ENCODE measurements at regions not wholly inside any gene's neighbourhood (a gene's known extent, or its start where the extent isn't known, plus 50 kb on each side); places are given as distances from the start of the nearest gene placed in this dataset.

GRCh38 chr7:63067897-63068585 lies 930.6 kb upstream of the ZNF722 start:
- DNase-seq (ENCODE audit: low read depth, low spot score): no peak
- Histone ChIP-seq H3K27me3 (ENCODE audit: insufficient read depth, insufficient read length) (no peaks in the 10 kb centered on the region), H3K4me1 (ENCODE audit: insufficient read depth, insufficient read length) (no peaks in the 10 kb centered on the region), H3K36me3 (ENCODE audit: insufficient read depth, insufficient read length, low read length) (no peaks in the 10 kb centered on the region), H3K9me3 (ENCODE audit: insufficient read depth, low read length) (no peaks in the 10 kb centered on the region), H3K4me3 (ENCODE audit: insufficient read length, low read depth) (no peak overlapping the region), H3K9ac (ENCODE audit: insufficient read length, low read depth) (no peak overlapping the region)
- no peak for TF ChIP-seq SUZ12 (IDR thresholded peaks at IDR 0.05; ENCODE audit: extremely low read depth, insufficient read depth, insufficient read length)
- TF ChIP-seq YY1 (IDR thresholded peaks at IDR 0.05; ENCODE audit: insufficient read depth, insufficient read length): no peak
- no peak for TF ChIP-seq ZNF274 (IDR thresholded peaks at IDR 0.05; ENCODE audit: low read depth, low read length)

- TF ChIP-seq YY1 (IDR thresholded peaks at IDR 0.05; ENCODE audit: insufficient read depth, insufficient read length) (no peak), ZNF274 (IDR thresholded peaks at IDR 0.05; ENCODE audit: low read depth, low read length) (no peak), SUZ12 (IDR thresholded peaks at IDR 0.05; ENCODE audit: extremely low read depth, insufficient read depth, insufficient read length) (no peak)
- H3K9me3 ChIP-seq (ENCODE audit: insufficient read depth, low read length): no peaks in the 10 kb centered on the region
Measured at GRCh38 chr7:63070696-63071095, 928.0 kb upstream of the ZNF722 start.

GRCh38 chr7:63071396-63071795 lies 927.3 kb upstream of the ZNF722 start:
- Histone ChIP-seq H3K9me3 (ENCODE audit: insufficient read depth, low read length) (no peaks in the 10 kb centered on the region), H3K9ac (ENCODE audit: insufficient read length, low read depth) (no peak overlapping the region), H3K4me1 (ENCODE audit: insufficient read depth, insufficient read length) (no peaks in the 10 kb centered on the region), H3K27me3 (ENCODE audit: insufficient read depth, insufficient read length) (no peaks in the 10 kb centered on the region), H3K4me3 (ENCODE audit: insufficient read length, low read depth) (no peak overlapping the region), H3K36me3 (ENCODE audit: insufficient read depth, insufficient read length, low read length) (no peaks in the 10 kb centered on the region)
- TF ChIP-seq ZNF274 (IDR thresholded peaks at IDR 0.05; ENCODE audit: low read depth, low read length) (no peak), SUZ12 (IDR thresholded peaks at IDR 0.05; ENCODE audit: extremely low read depth, insufficient read depth, insufficient read length) (no peak)
- no peak for DNase-seq (ENCODE audit: low read depth, low spot score)

More at GRCh38 chr7:63070696-63071095, 928.0 kb upstream of the ZNF722 start:
- Histone ChIP-seq H3K9ac (ENCODE audit: insufficient read length, low read depth) (no peak overlapping the region), H3K4me1 (ENCODE audit: insufficient read depth, insufficient read length) (no peaks in the 10 kb centered on the region), H3K36me3 (ENCODE audit: insufficient read depth, insufficient read length, low read length) (no peaks in the 10 kb centered on the region), H3K4me3 (ENCODE audit: insufficient read length, low read depth) (no peak overlapping the region), H3K27me3 (ENCODE audit: insufficient read depth, insufficient read length) (no peaks in the 10 kb centered on the region)
- no peak for DNase-seq (ENCODE audit: low read depth, low spot score)

- Histone ChIP-seq H3K36me3 (ENCODE audit: insufficient read depth, insufficient read length, low read length) (no peaks in the 10 kb centered on the region), H3K4me1 (ENCODE audit: insufficient read depth, insufficient read length) (no peaks in the 10 kb centered on the region), H3K4me3 (ENCODE audit: insufficient read length, low read depth) (no peak overlapping the region), H3K9me3 (ENCODE audit: insufficient read depth, low read length) (no peaks in the 10 kb centered on the region), H3K27me3 (ENCODE audit: insufficient read depth, insufficient read length) (no peaks in the 10 kb centered on the region), H3K9ac (ENCODE audit: insufficient read length, low read depth) (no peak overlapping the region)
- TF ChIP-seq ZNF274 (IDR thresholded peaks at IDR 0.05; ENCODE audit: low read depth, low read length): no peak
- no peak for TF ChIP-seq SUZ12 (IDR thresholded peaks at IDR 0.05; ENCODE audit: extremely low read depth, insufficient read depth, insufficient read length)
- TF ChIP-seq YY1 (IDR thresholded peaks at IDR 0.05; ENCODE audit: insufficient read depth, insufficient read length): no peak
- DNase-seq (ENCODE audit: low read depth, low spot score): no peak
Measured at GRCh38 chr7:63071920-63072319, 926.7 kb upstream of the ZNF722 start.

GRCh38 chr7:63072806-63073205 lies 925.8 kb upstream of the ZNF722 start:
- TF ChIP-seq ZNF274 (IDR thresholded peaks at IDR 0.05; ENCODE audit: low read depth, low read length): no peak
- no peak for TF ChIP-seq YY1 (IDR thresholded peaks at IDR 0.05; ENCODE audit: insufficient read depth, insufficient read length)
- no peak for TF ChIP-seq SUZ12 (IDR thresholded peaks at IDR 0.05; ENCODE audit: extremely low read depth, insufficient read depth, insufficient read length)
- no peak overlapping the region for H3K9ac ChIP-seq (ENCODE audit: insufficient read length, low read depth)
- H3K36me3 ChIP-seq (ENCODE audit: insufficient read depth, insufficient read length, low read length): no peaks in the 10 kb centered on the region
- no peak for DNase-seq (ENCODE audit: low read depth, low spot score)
- H3K4me1 ChIP-seq (ENCODE audit: insufficient read depth, insufficient read length): no peaks in the 10 kb centered on the region
- H3K4me3 ChIP-seq (ENCODE audit: insufficient read length, low read depth): no peak overlapping the region
- no peaks in the 10 kb centered on the region for H3K27me3 ChIP-seq (ENCODE audit: insufficient read depth, insufficient read length)
- H3K9me3 ChIP-seq (ENCODE audit: insufficient read depth, low read length): no peaks in the 10 kb centered on the region

- no peak overlapping the region for H3K4me3 ChIP-seq (ENCODE audit: insufficient read length, low read depth)
- no peak for TF ChIP-seq ZNF274 (IDR thresholded peaks at IDR 0.05; ENCODE audit: low read depth, low read length)
- no peak for TF ChIP-seq YY1 (IDR thresholded peaks at IDR 0.05; ENCODE audit: insufficient read depth, insufficient read length)
- TF ChIP-seq SUZ12 (IDR thresholded peaks at IDR 0.05; ENCODE audit: extremely low read depth, insufficient read depth, insufficient read length): no peak
- H3K9ac ChIP-seq (ENCODE audit: insufficient read length, low read depth): no peak overlapping the region
- DNase-seq (ENCODE audit: low read depth, low spot score): no peak
- H3K27me3 ChIP-seq (ENCODE audit: insufficient read depth, insufficient read length): no peaks in the 10 kb centered on the region
- no peaks in the 10 kb centered on the region for H3K36me3 ChIP-seq (ENCODE audit: insufficient read depth, insufficient read length, low read length)
- H3K4me1 ChIP-seq (ENCODE audit: insufficient read depth, insufficient read length): no peaks in the 10 kb centered on the region
- no peaks in the 10 kb centered on the region for H3K9me3 ChIP-seq (ENCODE audit: insufficient read depth, low read length)
Measured at GRCh38 chr7:63073286-63073685, 925.4 kb upstream of the ZNF722 start.

GRCh38 chr7:63073736-63074135 lies 924.9 kb upstream of the ZNF722 start:
- no peaks in the 10 kb centered on the region for H3K9me3 ChIP-seq (ENCODE audit: insufficient read depth, low read length)
- no peaks in the 10 kb centered on the region for H3K36me3 ChIP-seq (ENCODE audit: insufficient read depth, insufficient read length, low read length)
- H3K9ac ChIP-seq (ENCODE audit: insufficient read length, low read depth): no peak overlapping the region

More at GRCh38 chr7:63073736-63074135, 924.9 kb upstream of the ZNF722 start:
- H3K27me3 ChIP-seq (ENCODE audit: insufficient read depth, insufficient read length): no peaks in the 10 kb centered on the region
- H3K4me3 ChIP-seq (ENCODE audit: insufficient read length, low read depth): no peak overlapping the region
- no peak for DNase-seq (ENCODE audit: low read depth, low spot score)
- TF ChIP-seq SUZ12 (IDR thresholded peaks at IDR 0.05; ENCODE audit: extremely low read depth, insufficient read depth, insufficient read length) (no peak), ZNF274 (IDR thresholded peaks at IDR 0.05; ENCODE audit: low read depth, low read length) (no peak), YY1 (IDR thresholded peaks at IDR 0.05; ENCODE audit: insufficient read depth, insufficient read length) (no peak)
- no peaks in the 10 kb centered on the region for H3K4me1 ChIP-seq (ENCODE audit: insufficient read depth, insufficient read length)
